Erythroblast (primary cell): ENCODE measurements at regions not wholly inside any gene's neighbourhood (a gene's known extent, or its start where the extent isn't known, plus 50 kb on each side); places are given as distances from the start of the nearest gene placed in this dataset.

Experiments used
- GATA1 ChIP-seq: IDR thresholded peaks from 2 replicates; pipeline ENCODE4 v1.6.1; 2011; ENCODE audit warnings: low read depth, mild to moderate bottlenecking, control low read depth, low read length, moderate library complexity
- POLR2A ChIP-seq: IDR thresholded peaks from 2 replicates; pipeline ENCODE4 v1.6.1; 2011; ENCODE audit warnings: mild to moderate bottlenecking, low read length

GRCh38 chr6:163842467-163842866 is 427.9 kb downstream of the QKI start:
- TF ChIP-seq POLR2A, result no peak
- no peak for TF ChIP-seq GATA1
